OCI-M2 (cell line): ENCODE measurements at regions not wholly inside any gene's neighbourhood (a gene's known extent, or its start where the extent isn't known, plus 50 kb on each side); places are given as distances from the start of the nearest gene placed in this dataset.
A peak's percentile ranks its signal among the peaks of the same experiment; 100 is the strongest.
"Not testable (repeated sequence)": the region's sequence is repeated elsewhere in the genome, so short reads cannot be mapped to it uniquely, and the experiment has no call there.

ENCODE experiments used
- DNase-seq: peaks from one replicate; lab custom pipeline; 2025; ENCODE audit not compliant: unreplicated experiment; lab: John Stamatoyannopoulos, UW

GRCh38 chr13:87452281-87452680, 218.9 kb upstream of the SLITRK5 start:
- no peak for DNase-seq

- DNase-seq, result no peak
These were observed 217.9 kb upstream of the SLITRK5 start for GRCh38 chr13:87453244-87453643.

GRCh38 chr13:87459419-87459818, 211.8 kb upstream of the SLITRK5 start:
- no peak for DNase-seq

- no peak for DNase-seq
These were observed 173.7 kb upstream of the SLITRK5 start for GRCh38 chr13:87497426-87497825.

- DNase-seq, result no peak
These were observed 172.5 kb upstream of the SLITRK5 start for GRCh38 chr13:87498681-87499080.

GRCh38 chr13:87524775-87525174, 146.4 kb upstream of the SLITRK5 start:
- DNase-seq, result no peak

- DNase-seq, result no peak
These were observed 137.4 kb upstream of the SLITRK5 start for GRCh38 chr13:87533776-87534175.

- no peak for DNase-seq
These were observed 135.3 kb upstream of the SLITRK5 start for GRCh38 chr13:87535911-87536310.

- DNase-seq, result peak; percentile 44
These were observed 134.7 kb upstream of the SLITRK5 start for GRCh38 chr13:87536499-87536898.

GRCh38 chr13:87536899-87537298, 134.3 kb upstream of the SLITRK5 start:
- DNase-seq, result no peak

- DNase-seq, result no peak
These were observed 133.2 kb upstream of the SLITRK5 start for GRCh38 chr13:87537951-87538350.

GRCh38 chr13:87538366-87539052, 132.7 kb upstream of the SLITRK5 start:
- DNase-seq, result no peak

GRCh38 chr13:87553142-87553541, 118.0 kb upstream of the SLITRK5 start:
- DNase-seq, result no peak

GRCh38 chr13:87554045-87554444, 117.1 kb upstream of the SLITRK5 start:
- no peak for DNase-seq

- DNase-seq, result no peak
These were observed 113.4 kb upstream of the SLITRK5 start for GRCh38 chr13:87557788-87558187.

GRCh38 chr13:87561580-87561979, 109.6 kb upstream of the SLITRK5 start:
- DNase-seq, result not testable (repeated sequence)

- DNase-seq, result no peak
These were observed 100.5 kb upstream of the SLITRK5 start for GRCh38 chr13:87570669-87571068.

GRCh38 chr13:87582399-87582798, 88.8 kb upstream of the SLITRK5 start:
- no peak for DNase-seq

GRCh38 chr13:87590518-87590917, 80.7 kb upstream of the SLITRK5 start:
- DNase-seq, result no peak

GRCh38 chr13:87604437-87604836, 66.7 kb upstream of the SLITRK5 start:
- not testable (repeated sequence) for DNase-seq

- no peak for DNase-seq
These were observed 63.9 kb upstream of the SLITRK5 start for GRCh38 chr13:87607266-87607665.

- DNase-seq, result no peak
These were observed 56.9 kb upstream of the SLITRK5 start for GRCh38 chr13:87614276-87614675.
